ENCODE measurements at regions not wholly inside any gene's neighbourhood (a gene's known extent, or its start where the extent isn't known, plus 50 kb on each side); places are given as distances from the start of the nearest gene placed in this dataset.

DNA sequence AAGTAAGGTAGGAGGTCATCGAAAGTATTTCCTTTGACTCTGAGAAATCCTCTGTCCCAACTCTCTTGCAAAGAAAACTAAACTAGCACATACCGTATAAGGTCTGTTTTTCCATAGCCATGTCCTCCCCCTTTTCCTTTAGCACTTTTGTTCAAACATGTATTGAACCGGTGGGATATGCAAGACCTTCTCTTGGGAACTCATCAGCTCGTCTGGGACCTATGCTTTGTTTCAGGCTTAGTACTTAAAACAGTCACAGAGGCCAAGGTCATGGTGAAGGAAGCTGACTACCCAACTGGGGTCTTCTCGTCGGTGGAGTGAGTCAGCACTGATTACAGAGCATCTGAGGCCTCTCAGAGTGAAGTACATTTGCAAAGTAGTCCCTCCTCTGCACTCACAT, 185.0 kb downstream of the ZBTB18 start:
- TF ChIP-seq, protein P1, sequence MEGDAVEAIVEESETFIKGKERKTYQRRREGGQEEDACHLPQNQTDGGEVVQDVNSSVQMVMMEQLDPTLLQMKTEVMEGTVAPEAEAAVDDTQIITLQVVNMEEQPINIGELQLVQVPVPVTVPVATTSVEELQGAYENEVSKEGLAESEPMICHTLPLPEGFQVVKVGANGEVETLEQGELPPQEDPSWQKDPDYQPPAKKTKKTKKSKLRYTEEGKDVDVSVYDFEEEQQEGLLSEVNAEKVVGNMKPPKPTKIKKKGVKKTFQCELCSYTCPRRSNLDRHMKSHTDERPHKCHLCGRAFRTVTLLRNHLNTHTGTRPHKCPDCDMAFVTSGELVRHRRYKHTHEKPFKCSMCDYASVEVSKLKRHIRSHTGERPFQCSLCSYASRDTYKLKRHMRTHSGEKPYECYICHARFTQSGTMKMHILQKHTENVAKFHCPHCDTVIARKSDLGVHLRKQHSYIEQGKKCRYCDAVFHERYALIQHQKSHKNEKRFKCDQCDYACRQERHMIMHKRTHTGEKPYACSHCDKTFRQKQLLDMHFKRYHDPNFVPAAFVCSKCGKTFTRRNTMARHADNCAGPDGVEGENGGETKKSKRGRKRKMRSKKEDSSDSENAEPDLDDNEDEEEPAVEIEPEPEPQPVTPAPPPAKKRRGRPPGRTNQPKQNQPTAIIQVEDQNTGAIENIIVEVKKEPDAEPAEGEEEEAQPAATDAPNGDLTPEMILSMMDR (IDR thresholded peaks at IDR 0.05; ENCODE audit: borderline replicate concordance), result no peak
- H3K9me3 ChIP-seq (replicated peaks), result no peaks in the 10 kb centered on the region
- intact Hi-C loops (cut with micrococcal nuclease), result no loop called here
- no peaks in the 10 kb centered on the region for H3K36me3 ChIP-seq
- peaks cover 6% of the 10 kb centered on the region for H3K4me1 ChIP-seq
- H3K4me3 ChIP-seq, result no peak overlapping the region
- H3K27ac ChIP-seq (replicated peaks), result no peak overlapping the region
- H3K27me3 ChIP-seq (ENCODE audit: low read depth), result peaks cover 15% of the 10 kb centered on the region
- DNase-seq, result no peak

DNA sequence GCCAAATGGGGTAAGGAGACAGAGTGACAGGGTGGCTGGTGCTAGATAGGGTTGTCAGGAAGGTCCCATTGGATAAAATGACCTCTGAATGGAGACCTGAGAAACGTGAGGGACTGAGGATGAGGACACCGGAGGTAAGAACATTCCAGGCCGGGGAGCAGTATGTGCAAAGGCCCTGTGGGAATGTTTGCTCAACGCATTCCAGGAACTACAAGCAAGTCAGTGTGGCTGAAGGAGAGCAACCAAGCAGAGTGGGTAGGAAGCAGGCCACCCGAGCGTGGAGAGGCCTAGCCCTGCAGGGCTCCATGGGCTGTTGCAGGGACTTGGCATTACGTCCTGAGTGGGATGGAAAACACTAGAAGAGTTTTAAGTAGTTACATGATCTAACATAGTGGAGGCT, 185.6 kb downstream of the ZBTB18 start:
- TF ChIP-seq, protein P1 (IDR thresholded peaks at IDR 0.05; ENCODE audit: borderline replicate concordance), result no peak
- Histone ChIP-seq H3K4me3 (no peak overlapping the region), H3K27me3 (ENCODE audit: low read depth) (peaks cover 10% of the 10 kb centered on the region), H3K27ac (replicated peaks) (no peak overlapping the region), H3K4me1 (peaks cover under 1% of the 10 kb centered on the region), H3K36me3 (no peaks in the 10 kb centered on the region), H3K9me3 (replicated peaks) (no peaks in the 10 kb centered on the region)
- intact Hi-C loops (cut with micrococcal nuclease), result no loop called here
- DNase-seq, result no peak

- no peak overlapping the region for H3K4me3 ChIP-seq
- intact Hi-C loops (cut with micrococcal nuclease), result no loop called here
- no peak for DNase-seq
- H3K27me3 ChIP-seq (ENCODE audit: low read depth), result peaks cover 3% of the 10 kb centered on the region
- TF ChIP-seq, protein P1 (IDR thresholded peaks at IDR 0.05; ENCODE audit: borderline replicate concordance), result no peak
- no peaks in the 10 kb centered on the region for H3K4me1 ChIP-seq
- no peaks in the 10 kb centered on the region for H3K9me3 ChIP-seq (replicated peaks)
- H3K36me3 ChIP-seq, result no peaks in the 10 kb centered on the region
- no peak overlapping the region for H3K27ac ChIP-seq (replicated peaks)
These were observed 186.4 kb downstream of the ZBTB18 start for GRCh38 chr1:244237445-244237844.

DNA sequence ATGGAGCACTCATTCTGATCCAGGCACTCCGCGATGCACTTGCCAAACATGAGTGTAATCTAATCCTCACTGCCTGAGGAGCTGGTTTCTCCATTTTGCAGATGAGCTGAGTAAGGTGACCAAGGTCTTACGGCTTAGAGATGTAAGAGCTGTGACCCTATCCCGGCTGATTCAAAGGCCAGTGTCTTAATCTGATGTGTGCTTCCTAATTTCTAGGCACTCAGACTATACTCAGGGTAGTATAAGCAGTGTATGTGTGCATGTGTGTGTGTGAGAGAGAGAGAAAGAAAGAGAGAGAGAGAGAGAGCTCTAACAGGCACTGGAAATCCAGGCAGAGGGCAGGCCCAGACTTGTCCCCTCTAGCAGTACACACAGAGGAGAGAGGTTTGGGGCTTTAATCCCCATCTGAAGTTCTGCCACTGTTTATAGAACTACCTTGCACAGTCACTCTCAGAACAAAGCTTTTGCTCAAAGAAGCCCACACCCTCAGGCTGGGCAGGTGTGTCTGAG, 188.2 kb downstream of the ZBTB18 start:
- H3K27me3 ChIP-seq (ENCODE audit: low read depth), result no peaks in the 10 kb centered on the region
- H3K4me3 ChIP-seq, result no peak overlapping the region
- no peak for DNase-seq
- intact Hi-C loops (cut with micrococcal nuclease), result no loop called here
- H3K27ac ChIP-seq (replicated peaks), result no peak overlapping the region
- no peaks in the 10 kb centered on the region for H3K9me3 ChIP-seq (replicated peaks)
- H3K4me1 ChIP-seq, result no peaks in the 10 kb centered on the region
- TF ChIP-seq, protein P1 (IDR thresholded peaks at IDR 0.05; ENCODE audit: borderline replicate concordance), result no peak
- H3K36me3 ChIP-seq, result no peaks in the 10 kb centered on the region

- TF ChIP-seq, protein P1 (IDR thresholded peaks at IDR 0.05; ENCODE audit: borderline replicate concordance), result no peak
- no peaks in the 10 kb centered on the region for H3K9me3 ChIP-seq (replicated peaks)
- no peaks in the 10 kb centered on the region for H3K27me3 ChIP-seq (ENCODE audit: low read depth)
- DNase-seq, result no peak
- H3K4me3 ChIP-seq, result no peak overlapping the region
- no peaks in the 10 kb centered on the region for H3K36me3 ChIP-seq
- no peaks in the 10 kb centered on the region for H3K4me1 ChIP-seq
- intact Hi-C loops (cut with micrococcal nuclease), result no loop called here
- H3K27ac ChIP-seq (replicated peaks), result no peak overlapping the region
These were observed 190.4 kb downstream of the ZBTB18 start for GRCh38 chr1:244241438-244241837.
